ENCODE measurements at regions not wholly inside any gene's neighbourhood (a gene's known extent, or its start where the extent isn't known, plus 50 kb on each side); places are given as distances from the start of the nearest gene placed in this dataset.

DNA sequence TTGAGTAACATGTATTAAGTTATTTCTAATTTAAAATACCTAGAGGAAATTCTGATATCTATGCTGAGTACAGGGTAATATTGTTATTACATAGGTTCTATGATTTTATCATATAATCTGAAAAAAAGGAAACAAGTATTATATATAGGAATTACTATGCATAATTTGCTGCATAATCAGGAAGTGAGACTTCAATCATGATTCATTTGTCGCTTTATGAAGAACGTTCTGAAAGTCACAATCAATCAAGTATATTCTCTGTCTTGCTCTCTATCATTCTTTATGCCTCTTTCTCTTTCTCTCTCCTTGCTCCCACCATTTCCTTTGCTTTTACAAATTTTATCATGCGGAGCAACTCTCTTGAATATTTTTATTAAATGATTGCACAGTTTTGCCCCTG lies 1130.3 kb downstream of the PLA2G4A start:
- TF ChIP-seq, protein P1, sequence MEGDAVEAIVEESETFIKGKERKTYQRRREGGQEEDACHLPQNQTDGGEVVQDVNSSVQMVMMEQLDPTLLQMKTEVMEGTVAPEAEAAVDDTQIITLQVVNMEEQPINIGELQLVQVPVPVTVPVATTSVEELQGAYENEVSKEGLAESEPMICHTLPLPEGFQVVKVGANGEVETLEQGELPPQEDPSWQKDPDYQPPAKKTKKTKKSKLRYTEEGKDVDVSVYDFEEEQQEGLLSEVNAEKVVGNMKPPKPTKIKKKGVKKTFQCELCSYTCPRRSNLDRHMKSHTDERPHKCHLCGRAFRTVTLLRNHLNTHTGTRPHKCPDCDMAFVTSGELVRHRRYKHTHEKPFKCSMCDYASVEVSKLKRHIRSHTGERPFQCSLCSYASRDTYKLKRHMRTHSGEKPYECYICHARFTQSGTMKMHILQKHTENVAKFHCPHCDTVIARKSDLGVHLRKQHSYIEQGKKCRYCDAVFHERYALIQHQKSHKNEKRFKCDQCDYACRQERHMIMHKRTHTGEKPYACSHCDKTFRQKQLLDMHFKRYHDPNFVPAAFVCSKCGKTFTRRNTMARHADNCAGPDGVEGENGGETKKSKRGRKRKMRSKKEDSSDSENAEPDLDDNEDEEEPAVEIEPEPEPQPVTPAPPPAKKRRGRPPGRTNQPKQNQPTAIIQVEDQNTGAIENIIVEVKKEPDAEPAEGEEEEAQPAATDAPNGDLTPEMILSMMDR (conservative IDR thresholded peaks at IDR 0.05): no peak
- H3K27ac Mint-ChIP-seq: no peak overlapping the region
- H3K36me3 Mint-ChIP-seq: no peaks in the 10 kb centered on the region
- H3K4me1 Mint-ChIP-seq (ENCODE audit: unreplicated experiment): no peaks in the 10 kb centered on the region
- H3K27me3 Mint-ChIP-seq: no peaks in the 10 kb centered on the region
- no peaks in the 10 kb centered on the region for H3K9me3 Mint-ChIP-seq
- no peak overlapping the region for H3K4me3 Mint-ChIP-seq
- no peak for DNase-seq (ENCODE audit: extremely low spot score, unreplicated experiment)

DNA sequence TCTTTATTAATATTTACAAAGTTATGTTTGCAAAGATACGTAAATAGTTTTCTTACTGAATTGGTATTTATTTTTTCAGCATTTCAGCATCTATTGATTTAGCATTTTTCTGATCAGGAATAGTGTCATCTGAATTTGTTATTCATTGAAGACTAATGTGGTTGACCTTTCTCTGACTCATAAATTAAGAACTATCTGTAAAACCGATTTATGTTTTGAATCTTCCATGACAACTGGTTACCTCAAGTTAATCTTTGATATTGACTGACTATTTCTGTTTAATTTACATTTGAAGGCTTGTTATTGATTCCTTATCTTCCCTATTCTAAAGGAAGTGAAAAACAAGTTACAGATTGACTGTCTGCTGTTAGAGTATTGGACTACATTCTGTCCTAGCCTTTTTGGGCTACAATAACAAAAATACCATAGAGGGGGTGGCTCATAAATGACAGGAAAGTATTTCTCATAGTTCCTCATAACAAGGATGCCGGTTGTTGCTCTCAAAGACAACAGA lies 1131.4 kb downstream of the PLA2G4A start:
- no peak overlapping the region for H3K27ac Mint-ChIP-seq
- H3K27me3 Mint-ChIP-seq: no peaks in the 10 kb centered on the region
- TF ChIP-seq, protein P1 (conservative IDR thresholded peaks at IDR 0.05): no peak
- H3K4me1 Mint-ChIP-seq (ENCODE audit: unreplicated experiment): no peaks in the 10 kb centered on the region
- no peak for DNase-seq (ENCODE audit: extremely low spot score, unreplicated experiment)
- no peaks in the 10 kb centered on the region for H3K36me3 Mint-ChIP-seq
- no peaks in the 10 kb centered on the region for H3K9me3 Mint-ChIP-seq
- H3K4me3 Mint-ChIP-seq: no peak overlapping the region

DNA sequence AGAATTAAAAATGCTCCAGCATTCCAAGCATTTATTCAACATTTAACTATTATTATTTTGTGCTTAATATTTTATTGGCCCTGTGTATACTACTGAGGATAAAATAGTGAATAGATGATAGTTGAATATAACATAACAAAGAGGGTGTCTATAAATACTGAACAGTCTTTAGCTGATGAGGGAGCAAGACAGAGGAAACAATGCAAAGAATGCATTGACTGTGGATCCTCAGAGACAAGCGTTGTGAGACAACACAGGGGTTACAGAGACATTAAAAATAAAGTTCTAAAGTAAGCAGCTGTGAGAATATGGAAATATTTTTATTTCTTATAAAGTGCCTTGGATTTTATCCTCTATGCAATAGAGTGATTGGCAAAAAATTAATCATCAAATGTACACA lies 1133.1 kb downstream of the PLA2G4A start:
- DNase-seq (ENCODE audit: extremely low spot score, unreplicated experiment): no peak
- Mint-ChIP-seq H3K4me3 (no peak overlapping the region), H3K36me3 (no peaks in the 10 kb centered on the region), H3K9me3 (no peaks in the 10 kb centered on the region), H3K27ac (no peak overlapping the region), H3K4me1 (ENCODE audit: unreplicated experiment) (no peaks in the 10 kb centered on the region), H3K27me3 (no peaks in the 10 kb centered on the region)
- TF ChIP-seq, protein P1 (conservative IDR thresholded peaks at IDR 0.05): no peak

DNA sequence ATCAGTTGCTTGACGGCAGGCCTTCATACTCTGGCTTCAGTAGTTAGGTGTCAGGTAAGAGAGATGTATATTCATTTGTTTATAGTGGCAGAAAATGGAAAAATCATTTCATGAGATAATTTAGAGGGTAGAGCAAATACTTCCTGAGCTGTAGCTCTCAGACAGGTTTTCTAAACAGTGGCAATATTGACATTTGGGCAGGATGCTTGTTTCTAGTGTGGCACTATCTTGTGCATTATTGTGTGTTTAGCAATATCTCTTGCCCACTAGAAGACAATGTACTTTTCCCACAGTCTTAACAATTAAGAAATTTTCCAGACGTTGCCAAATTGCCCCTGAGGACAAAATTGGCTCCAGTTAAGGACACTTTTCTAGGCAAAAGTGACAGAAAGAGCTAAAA lies 1143.1 kb downstream of the PLA2G4A start:
- Mint-ChIP-seq H3K27me3 (no peaks in the 10 kb centered on the region), H3K27ac (no peak overlapping the region), H3K36me3 (no peaks in the 10 kb centered on the region), H3K4me3 (no peak overlapping the region), H3K9me3 (no peaks in the 10 kb centered on the region), H3K4me1 (ENCODE audit: unreplicated experiment) (no peaks in the 10 kb centered on the region)
- no peak for DNase-seq (ENCODE audit: extremely low spot score, unreplicated experiment)
- TF ChIP-seq, protein P1 (conservative IDR thresholded peaks at IDR 0.05): no peak

DNA sequence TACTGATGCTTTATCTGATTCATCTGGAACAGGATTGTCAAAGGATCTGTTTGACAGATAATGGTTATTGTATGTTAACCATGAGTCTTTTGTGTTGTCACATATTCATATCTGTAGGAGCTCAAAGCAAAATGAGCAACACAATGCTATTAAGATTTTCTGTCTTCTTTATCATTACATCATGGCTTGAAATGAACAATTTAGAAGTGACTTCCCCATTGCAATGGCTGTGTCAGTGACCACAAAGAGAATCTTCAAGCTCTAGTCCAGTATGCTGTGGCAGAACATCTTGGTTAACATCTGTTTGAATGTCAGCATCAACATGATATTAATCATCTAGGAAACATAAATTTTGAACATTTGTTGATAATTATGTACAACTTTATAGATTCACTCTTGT lies 1148.5 kb downstream of the PLA2G4A start:
- H3K27ac Mint-ChIP-seq: no peak overlapping the region
- TF ChIP-seq, protein P1 (conservative IDR thresholded peaks at IDR 0.05): no peak
- no peaks in the 10 kb centered on the region for H3K36me3 Mint-ChIP-seq
- H3K4me1 Mint-ChIP-seq (ENCODE audit: unreplicated experiment): no peaks in the 10 kb centered on the region
- no peaks in the 10 kb centered on the region for H3K9me3 Mint-ChIP-seq
- DNase-seq (ENCODE audit: extremely low spot score, unreplicated experiment): no peak
- H3K27me3 Mint-ChIP-seq: no peaks in the 10 kb centered on the region
- H3K4me3 Mint-ChIP-seq: no peak overlapping the region

Data from type B pancreatic cell (in vitro differentiated cells).